ENCODE measurements at regions not wholly inside any gene's neighbourhood (a gene's known extent, or its start where the extent isn't known, plus 50 kb on each side); places are given as distances from the start of the nearest gene placed in this dataset.

- TF ChIP-seq CTCF (IDR thresholded peaks at IDR 0.05) (no peak), RAD21 (IDR thresholded peaks at IDR 0.05; ENCODE audit: low read length) (no peak), GABPA (IDR thresholded peaks at IDR 0.05; ENCODE audit: low read depth) (no peak), YY1 (IDR thresholded peaks at IDR 0.05; ENCODE audit: low read depth) (no peak), REST (IDR thresholded peaks at IDR 0.05; ENCODE audit: low read depth, low read length) (no peak), USF1 (IDR thresholded peaks at IDR 0.05; ENCODE audit: borderline replicate concordance, low read depth) (no peak), TAF1 (IDR thresholded peaks at IDR 0.05; ENCODE audit: borderline replicate concordance, low read depth, low read length) (no peak), ZBTB33 (IDR thresholded peaks at IDR 0.05; ENCODE audit: borderline replicate concordance, low read depth) (no peak), FOXM1 (IDR thresholded peaks at IDR 0.05; ENCODE audit: low read depth) (no peak), EZH2phosphoT487 (IDR thresholded peaks at IDR 0.05; ENCODE audit: borderline replicate concordance, low read depth) (no peak), CHD2 (IDR thresholded peaks at IDR 0.05; ENCODE audit: low read length, partially characterized antibody) (no peak)
Measured at GRCh38 chr12:13369474-13370056, 173.0 kb downstream of the EMP1 start.

All from SK-N-SH (cell line).